ENCODE measurements at regions not wholly inside any gene's neighbourhood (a gene's known extent, or its start where the extent isn't known, plus 50 kb on each side); places are given as distances from the start of the nearest gene placed in this dataset.

- Histone ChIP-seq H3K4me3 (ENCODE audit: low read depth in 1 of 3, low read length in 3 of 3) (peak overlapping the region; percentile 61 to 88 (median 63)), H3K9me3 (ENCODE audit: control insufficient read depth in 4 of 4, low read length in 3 of 4) (no peaks in the 10 kb centered on the region), H3K36me3 (ENCODE audit: control insufficient read depth in 4 of 4, insufficient read depth in 3 of 4, low read depth in 1 of 4, low read length in 3 of 4) (no peaks in the 10 kb centered on the region), H3K27me3 (ENCODE audit: control insufficient read depth in 4 of 4, insufficient read depth in 4 of 4, low read length in 3 of 4) (no peaks in the 10 kb centered on the region), H3K9ac (ENCODE audit: low read depth in 1 of 2, low read length in 2 of 2) (peak overlapping the region; percentile 49 to 97), H3K4me1 (ENCODE audit: control insufficient read depth in 4 of 4, insufficient read depth in 4 of 4, low read length in 3 of 4) (peaks cover 1 to 19% (median 9%) of the 10 kb centered on the region in 4 donors), H3K27ac (ENCODE audit: low read depth in 1 of 2, low read length in 2 of 2) (peak overlapping the region; percentile 79 to 97)
- WGBS: 30% methylated on average over 5 of the region's 5 CpGs
- TF ChIP-seq FOXA1 (IDR thresholded peaks at IDR 0.05) (no peak), TAF1 (conservative IDR thresholded peaks at IDR 0.05) (no peak), ZBTB33 (IDR thresholded peaks at IDR 0.05) (no peak), RAD21 (IDR thresholded peaks at IDR 0.05) (no peak), JUND (IDR thresholded peaks at IDR 0.05) (no peak), HNF4G (IDR thresholded peaks at IDR 0.05) (no peak), REST (IDR thresholded peaks at IDR 0.05) (no peak), MAX (IDR thresholded peaks at IDR 0.05) (no peak), ATF3 (IDR thresholded peaks at IDR 0.05) (no peak), RXRA (IDR thresholded peaks at IDR 0.05) (no peak), FOXA2 (IDR thresholded peaks at IDR 0.05) (no peak), CTCF (IDR thresholded peaks at IDR 0.05; ENCODE audit: low read depth, low read length, missing input control) (no peak), SP1 (IDR thresholded peaks at IDR 0.05) (no peak), YY1 (IDR thresholded peaks at IDR 0.05) (no peak), EGR1 (IDR thresholded peaks at IDR 0.05; ENCODE audit: low read depth in 2 of 2) (no peak), GABPA (IDR thresholded peaks at IDR 0.05 in 1 of 2, conservative IDR thresholded peaks at IDR 0.05 in 1 of 2) (no peak), HNF4A (conservative IDR thresholded peaks at IDR 0.05) (no peak), NR2F2 (IDR thresholded peaks at IDR 0.05) (no peak)
- DNase-seq (ENCODE audit: low spot score): no peak
Observed at GRCh38 chr6:25137916-25138232, 141.3 kb upstream of the CARMIL1 start.

All from liver (tissue), 8 donors.